SU-DHL-6 (cell line): ENCODE measurements at regions not wholly inside any gene's neighbourhood (a gene's known extent, or its start where the extent isn't known, plus 50 kb on each side); places are given as distances from the start of the nearest gene placed in this dataset.
"Not testable (repeated sequence)": the region's sequence is repeated elsewhere in the genome, so short reads cannot be mapped to it uniquely, and the experiment has no call there.

Experiments used
- H2AFZ ChIP-seq: fragments of 200-600 bp; sonication (generic); 2 replicates; pipeline ENCODE4 v1.6.1; 2014; ENCODE audit warnings: low read depth, mild to moderate bottlenecking, moderate library complexity, mixed read lengths, antibody characterized with exemption, low read length; ENCODE audit not compliant: severe bottlenecking
- H3F3A ChIP-seq: fragments of 200-600 bp; shearing (Covaris generic); 2 replicates; pipeline ENCODE4 v1.6.0; 2016; ENCODE audit warnings: antibody characterized with exemption, mild to moderate bottlenecking; ENCODE audit not compliant: insufficient read depth
- H3K27ac ChIP-seq: fragments of 200-600 bp; sonication (generic); 2 replicates; pipeline ENCODE4 v1.5.1; 2016; ENCODE audit warnings: low read depth, mild to moderate bottlenecking, low read length, moderate library complexity, mixed read lengths
- H3K27me3 ChIP-seq: fragments of 200-600 bp; sonication (generic), shearing (Covaris generic); 2 replicates; pipeline ENCODE4 v1.6.0; 2014; ENCODE audit warnings: mild to moderate bottlenecking, low read length
- H3K36me3 ChIP-seq: fragments of 200-600 bp; sonication (generic); 2 replicates; pipeline ENCODE4 v1.6.1; 2014; ENCODE audit warnings: mild to moderate bottlenecking, low read length, mixed read lengths
- H3K4me2 ChIP-seq: fragments of 300-600, 200-600 bp; shearing (Covaris generic), sonication (generic); 2 replicates; pipeline ENCODE4 v1.6.0; 2014; ENCODE audit warnings: low read length, low read depth, mild to moderate bottlenecking; ENCODE audit not compliant: poor library complexity, severe bottlenecking
- H3K4me3 ChIP-seq: fragments of 200-600 bp; sonication (generic); 2 replicates; pipeline ENCODE4 v1.5.1; 2014; ENCODE audit warnings: antibody characterized with exemption, low read length, mild to moderate bottlenecking, mixed read lengths; ENCODE audit not compliant: insufficient read depth, poor library complexity, severe bottlenecking
- H3K79me2 ChIP-seq: fragments of 200-600 bp; sonication (generic); 2 replicates; pipeline ENCODE4 v1.6.1; 2014; ENCODE audit warnings: mild to moderate bottlenecking, low read length, moderate library complexity; ENCODE audit not compliant: insufficient read depth
- H3K9ac ChIP-seq: fragments of 200-600 bp; sonication (generic); 2 replicates; pipeline ENCODE4 v1.7.0; 2014; ENCODE audit warnings: mild to moderate bottlenecking, low read length
- H3K9me2 ChIP-seq: fragments of 200-600 bp; sonication (generic); replicated peaks from 2 replicates; pipeline ENCODE4 v1.6.1; 2014; ENCODE audit warnings: low read length; ENCODE audit not compliant: insufficient read depth
- H3K9me3 ChIP-seq: fragments of 200-600 bp; sonication (generic); 2 replicates; pipeline ENCODE4 v1.6.1; 2014; ENCODE audit warnings: low read length, mixed read lengths; ENCODE audit not compliant: insufficient read depth
- H4K20me1 ChIP-seq: fragments of 200-600 bp; sonication (generic); 2 replicates; pipeline ENCODE4 v1.6.1; 2014; ENCODE audit warnings: low read depth, mild to moderate bottlenecking, antibody characterized with exemption, low read length, moderate library complexity, mixed read lengths
- EZH2phosphoT487 ChIP-seq: fragments of 200-600 bp; sonication (generic), shearing (Covaris generic); conservative IDR thresholded peaks from 2 replicates; pipeline ENCODE4 v1.6.1; 2018; ENCODE audit warnings: mild to moderate bottlenecking, antibody characterized with exemption, low read length, moderate library complexity, mixed read lengths
- TF ChIP-seq, protein P1 (sequence below): fragments of 200-600 bp; sonication (generic); IDR thresholded peaks from one replicate; pipeline ENCODE4 v1.5.1; 2017; ENCODE audit warnings: antibody characterized with exemption, mild to moderate bottlenecking, low read length, moderate library complexity; ENCODE audit not compliant: insufficient read depth, poor library complexity, severe bottlenecking

- Histone ChIP-seq H3K79me2 (no peaks in the 10 kb centered on the region), H3K4me3 (no peak overlapping the region), H3K27ac (no peak overlapping the region), H3K9ac (no peak overlapping the region), H3K4me2 (no peak overlapping the region), H3K27me3 (no peaks in the 10 kb centered on the region), H3K9me3 (no peaks in the 10 kb centered on the region), H3K36me3 (no peaks in the 10 kb centered on the region), H3F3A (no peaks in the 10 kb centered on the region), H2AFZ (no peak overlapping the region), H4K20me1 (no peaks in the 10 kb centered on the region), H3K9me2 (no peaks in the 10 kb centered on the region)
- TF ChIP-seq EZH2phosphoT487, result no peak
- TF ChIP-seq, protein P1, sequence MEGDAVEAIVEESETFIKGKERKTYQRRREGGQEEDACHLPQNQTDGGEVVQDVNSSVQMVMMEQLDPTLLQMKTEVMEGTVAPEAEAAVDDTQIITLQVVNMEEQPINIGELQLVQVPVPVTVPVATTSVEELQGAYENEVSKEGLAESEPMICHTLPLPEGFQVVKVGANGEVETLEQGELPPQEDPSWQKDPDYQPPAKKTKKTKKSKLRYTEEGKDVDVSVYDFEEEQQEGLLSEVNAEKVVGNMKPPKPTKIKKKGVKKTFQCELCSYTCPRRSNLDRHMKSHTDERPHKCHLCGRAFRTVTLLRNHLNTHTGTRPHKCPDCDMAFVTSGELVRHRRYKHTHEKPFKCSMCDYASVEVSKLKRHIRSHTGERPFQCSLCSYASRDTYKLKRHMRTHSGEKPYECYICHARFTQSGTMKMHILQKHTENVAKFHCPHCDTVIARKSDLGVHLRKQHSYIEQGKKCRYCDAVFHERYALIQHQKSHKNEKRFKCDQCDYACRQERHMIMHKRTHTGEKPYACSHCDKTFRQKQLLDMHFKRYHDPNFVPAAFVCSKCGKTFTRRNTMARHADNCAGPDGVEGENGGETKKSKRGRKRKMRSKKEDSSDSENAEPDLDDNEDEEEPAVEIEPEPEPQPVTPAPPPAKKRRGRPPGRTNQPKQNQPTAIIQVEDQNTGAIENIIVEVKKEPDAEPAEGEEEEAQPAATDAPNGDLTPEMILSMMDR, result no peak
Measured at GRCh38 chr10:43921881-43922280, 273.2 kb upstream of the ZNF32 start.

- H3K27ac ChIP-seq, result no peak overlapping the region
- H3K36me3 ChIP-seq, result no peaks in the 10 kb centered on the region
- no peak overlapping the region for H3K4me2 ChIP-seq
- no peaks in the 10 kb centered on the region for H3K27me3 ChIP-seq
- H3K9me3 ChIP-seq, result no peaks in the 10 kb centered on the region
- H3F3A ChIP-seq, result no peaks in the 10 kb centered on the region
- no peak overlapping the region for H2AFZ ChIP-seq
- no peak overlapping the region for H3K4me3 ChIP-seq
- H4K20me1 ChIP-seq, result no peaks in the 10 kb centered on the region
- TF ChIP-seq, protein P1, result no peak
- no peak for TF ChIP-seq EZH2phosphoT487
- H3K9ac ChIP-seq, result no peak overlapping the region
- no peaks in the 10 kb centered on the region for H3K79me2 ChIP-seq
- no peaks in the 10 kb centered on the region for H3K9me2 ChIP-seq
Measured at GRCh38 chr10:43921478-43921877, 272.8 kb upstream of the ZNF32 start.

DNA sequence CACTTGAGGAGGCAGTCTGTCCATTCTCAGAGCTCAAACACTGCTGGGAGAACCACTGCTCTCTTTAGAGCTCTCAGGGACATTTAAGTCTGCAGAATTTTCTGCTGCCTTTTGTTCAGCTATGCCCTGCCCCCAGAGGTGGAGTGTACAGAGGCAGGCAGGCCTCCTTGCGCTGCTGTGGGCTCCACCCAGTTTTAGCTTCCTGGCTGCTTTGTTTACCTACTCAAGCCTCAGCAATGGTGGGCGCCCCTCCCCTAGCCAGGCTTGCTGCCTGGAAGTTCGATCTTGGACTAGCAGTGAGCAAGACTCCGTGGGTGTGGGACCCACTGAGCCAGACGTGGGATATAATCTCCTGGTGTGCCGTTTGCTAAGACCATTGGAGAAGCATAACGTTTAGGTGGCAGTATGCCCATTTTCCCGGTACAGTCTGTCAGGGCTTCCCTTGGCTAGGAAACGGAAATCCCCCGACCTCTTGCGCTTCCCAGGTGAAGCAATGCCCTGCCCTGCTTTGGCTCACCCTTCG lies 271.6 kb upstream of the ZNF32 start:
- H3K4me3 ChIP-seq, H3F3A ChIP-seq: not testable (repeated sequence)

DNA sequence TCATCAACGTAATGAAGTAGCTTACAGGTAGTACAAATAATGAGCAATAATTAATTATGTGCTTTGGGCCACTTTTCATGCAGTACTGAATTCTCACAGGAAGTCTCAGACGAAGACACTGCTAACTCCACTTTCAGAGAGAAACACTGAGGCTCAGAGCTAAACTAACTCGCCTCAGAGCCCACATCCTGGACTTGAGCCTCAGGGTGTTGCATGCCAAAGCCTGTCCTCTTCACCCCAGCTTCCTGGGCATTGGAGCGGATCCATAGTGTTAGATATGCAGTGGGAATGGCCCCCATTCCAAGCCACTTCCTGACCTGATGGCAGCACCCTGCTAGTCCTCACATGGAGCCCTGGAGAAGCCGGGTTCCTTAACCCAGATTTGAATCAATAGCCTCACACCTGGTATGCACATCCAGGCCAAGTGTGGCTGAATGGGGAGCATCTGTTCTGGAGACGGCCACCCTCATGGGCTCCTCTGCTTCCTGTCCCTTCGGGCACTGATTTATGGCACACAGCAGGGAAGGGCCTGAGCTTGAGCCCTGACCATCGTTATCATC lies 265.1 kb upstream of the ZNF32 start:
- Histone ChIP-seq H4K20me1 (no peaks in the 10 kb centered on the region), H3K9me3 (no peaks in the 10 kb centered on the region), H3K79me2 (no peaks in the 10 kb centered on the region), H3K27ac (no peak overlapping the region), H3K4me3 (no peak overlapping the region), H3K27me3 (no peaks in the 10 kb centered on the region), H3K36me3 (no peaks in the 10 kb centered on the region), H3F3A (no peaks in the 10 kb centered on the region), H3K4me2 (no peak overlapping the region), H2AFZ (no peak overlapping the region), H3K9ac (no peak overlapping the region), H3K9me2 (no peaks in the 10 kb centered on the region)
- no peak for TF ChIP-seq EZH2phosphoT487
- TF ChIP-seq, protein P1, result no peak

More for the DNA sequence above, 271.6 kb upstream of the ZNF32 start:
- H3K36me3 ChIP-seq, H3K27me3 ChIP-seq, H3K79me2 ChIP-seq, H2AFZ ChIP-seq, H3K4me2 ChIP-seq, H3K9me3 ChIP-seq, H3K9ac ChIP-seq, H4K20me1 ChIP-seq, H3K9me2 ChIP-seq, H3K27ac ChIP-seq: not testable (repeated sequence)
